NCI-H2227 (cell line): ENCODE measurements at regions not wholly inside any gene's neighbourhood (a gene's known extent, or its start where the extent isn't known, plus 50 kb on each side); places are given as distances from the start of the nearest gene placed in this dataset.

Source experiments
- DNase-seq: peaks from one replicate; lab custom pipeline; 2025; ENCODE audit not compliant: unreplicated experiment; lab: John Stamatoyannopoulos, UW

GRCh38 chrX:57848857-57849256, 61.4 kb downstream of the ZXDA start:
- DNase-seq = no peak

- DNase-seq = no peak
These were observed 87.4 kb downstream of the ZXDA start for GRCh38 chrX:57822818-57823217.

- DNase-seq = no peak
These were observed 87.9 kb downstream of the ZXDA start for GRCh38 chrX:57822398-57822797.

- DNase-seq = peak; percentile 79
These were observed 88.4 kb downstream of the ZXDA start for GRCh38 chrX:57821703-57822387.

GRCh38 chrX:57817302-57817701, 93.0 kb downstream of the ZXDA start:
- no peak for DNase-seq

GRCh38 chrX:57772637-57773036, 92.6 kb upstream of the NLRP2B start:
- DNase-seq = no peak

- DNase-seq = no peak
These were observed 91.6 kb upstream of the NLRP2B start for GRCh38 chrX:57771689-57772088.

GRCh38 chrX:57752866-57753265, 72.8 kb upstream of the NLRP2B start:
- no peak for DNase-seq

GRCh38 chrX:57741107-57741506, 61.0 kb upstream of the NLRP2B start:
- no peak for DNase-seq

- no peak for DNase-seq
These were observed 57.8 kb upstream of the NLRP2B start for GRCh38 chrX:57737881-57738280.
